RPMI8226 (cell line): ENCODE measurements at regions not wholly inside any gene's neighbourhood (a gene's known extent, or its start where the extent isn't known, plus 50 kb on each side); places are given as distances from the start of the nearest gene placed in this dataset.
"Not testable (repeated sequence)": the region's sequence is repeated elsewhere in the genome, so short reads cannot be mapped to it uniquely, and the experiment has no call there.

Experiments used
- DNase-seq: peaks from one replicate; pipeline ENCODE4 v3.0.0-alpha.2; 2015

DNA sequence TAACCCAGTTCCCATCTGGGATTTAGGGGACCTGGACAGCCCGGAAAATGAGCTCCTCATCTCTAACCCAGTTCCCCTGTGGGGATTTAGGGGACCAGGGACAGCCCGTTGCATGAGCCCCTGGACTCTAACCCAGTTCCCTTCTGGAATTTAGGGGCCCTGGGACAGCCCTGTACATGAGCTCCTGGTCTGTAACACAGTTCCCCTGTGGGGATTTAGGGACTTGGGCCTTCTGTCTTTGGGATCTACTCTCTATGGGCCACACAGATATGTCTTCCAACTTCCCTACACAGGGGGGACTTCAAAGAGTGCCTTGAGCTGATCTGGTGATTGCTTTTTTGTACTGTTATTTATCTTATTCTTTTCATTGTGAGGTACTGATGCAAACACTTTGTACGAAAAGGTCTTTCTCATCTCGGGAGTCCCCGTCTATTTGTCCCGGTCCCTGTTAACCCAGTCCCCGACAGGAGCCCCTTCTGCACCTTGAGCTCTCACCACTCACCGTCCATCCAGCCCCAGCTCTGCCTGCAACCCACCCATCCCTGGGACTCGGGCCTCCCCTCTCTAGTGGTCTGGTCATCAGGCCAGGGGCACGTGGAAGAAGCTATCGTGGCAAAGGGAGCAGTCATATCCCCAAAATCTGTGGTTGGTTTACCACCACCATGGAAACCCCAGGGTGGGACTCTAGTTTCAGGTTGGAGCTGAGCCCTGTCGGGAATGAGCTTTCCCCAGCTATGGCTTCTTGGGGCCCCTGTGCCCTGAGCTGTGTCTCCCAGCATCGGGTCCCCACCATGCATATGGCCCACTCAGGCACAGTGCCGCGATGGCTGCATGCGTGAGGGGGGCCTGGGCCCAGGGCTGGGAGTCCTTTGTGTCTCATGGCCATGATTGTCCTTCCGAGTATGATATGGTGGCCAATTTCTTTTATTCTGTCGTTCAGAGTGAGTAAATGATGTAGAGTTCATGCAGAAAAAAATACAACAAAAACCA, 270.4 kb upstream of the PLCXD1 start:
- DNase-seq = peak; percentile 2

DNA sequence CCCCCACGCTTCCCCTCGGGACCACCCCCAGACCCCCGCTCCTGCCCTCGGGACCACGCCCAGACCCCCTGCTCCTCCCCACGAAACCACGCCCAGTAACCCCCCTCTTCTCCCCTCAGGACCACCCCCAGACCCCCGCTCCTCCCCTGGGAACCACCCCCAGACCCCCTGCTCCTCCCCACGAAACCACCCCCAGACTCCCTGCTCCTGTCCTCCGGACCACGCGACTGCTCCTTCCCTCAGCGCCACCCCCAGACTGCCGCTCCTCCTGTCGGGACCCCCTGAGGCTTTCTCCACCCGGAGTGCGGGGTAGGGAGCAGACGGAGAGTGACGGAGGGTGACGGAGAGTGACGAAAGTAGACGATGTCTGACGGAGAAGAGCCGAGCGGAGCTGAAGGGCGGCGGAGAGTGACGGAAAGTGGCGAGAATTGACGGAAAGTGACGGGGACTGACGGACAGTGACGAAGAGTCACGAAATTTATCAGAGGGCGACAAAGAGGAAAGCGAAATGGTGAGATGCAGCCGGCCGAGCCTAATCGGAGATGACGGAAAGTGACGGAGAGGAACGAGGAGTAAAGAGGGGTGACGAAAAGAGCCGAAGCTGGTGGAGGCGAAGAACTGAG, 267.2 kb upstream of the PLCXD1 start:
- DNase-seq = peak; percentile 1

DNA sequence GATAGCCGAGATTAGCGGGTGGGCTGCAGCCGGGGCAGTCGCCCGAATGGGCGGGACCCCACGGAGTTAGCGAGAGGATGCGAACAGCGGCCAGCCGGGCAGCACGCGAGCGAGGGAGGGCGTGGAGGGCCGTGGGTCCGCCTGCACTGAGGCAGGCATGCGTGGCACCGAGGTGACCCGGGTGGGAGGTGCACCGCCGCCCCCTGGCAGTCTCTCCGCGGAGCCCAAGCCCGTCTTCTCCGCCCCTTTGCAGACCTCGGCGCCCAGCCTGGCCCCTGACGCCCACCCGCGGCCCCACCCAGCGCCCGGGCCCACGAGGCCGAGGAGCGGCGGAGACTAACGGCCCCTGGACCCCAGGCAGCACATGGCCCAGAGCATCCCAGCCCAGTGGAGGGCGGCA, 266.7 kb upstream of the PLCXD1 start:
- not testable (repeated sequence) for DNase-seq

DNA sequence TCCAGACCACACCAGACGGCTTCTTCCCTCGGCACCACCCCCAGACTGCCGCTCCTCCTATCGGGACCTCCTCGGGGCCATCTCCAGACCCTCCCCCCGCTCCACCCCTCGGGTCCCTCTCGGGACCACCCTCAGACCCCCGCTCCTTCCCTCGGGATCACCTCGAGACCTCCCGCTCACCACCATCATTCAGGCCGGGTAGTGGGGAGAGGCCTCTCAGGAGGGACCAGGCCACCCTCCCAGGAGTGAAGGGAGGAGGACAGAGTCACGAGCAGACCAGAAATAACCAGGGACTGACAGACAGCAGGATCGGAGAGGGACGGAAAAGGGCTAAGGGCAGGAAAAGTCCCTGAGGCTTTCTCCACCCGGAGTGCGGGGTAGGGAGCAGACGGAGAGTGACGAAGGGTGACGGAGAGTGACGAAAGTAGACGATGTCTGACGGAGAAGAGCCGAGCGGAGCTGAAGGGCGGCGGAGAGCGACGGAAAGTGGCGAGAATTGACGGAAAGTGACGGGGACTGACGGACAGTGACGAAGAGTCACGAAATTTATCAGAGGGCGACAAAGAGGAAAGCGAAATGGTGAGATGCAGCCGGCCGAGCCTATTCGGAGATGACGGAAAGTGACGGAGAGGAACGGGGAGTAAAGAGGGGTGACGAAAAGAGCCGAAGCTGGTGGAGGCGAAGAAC, 262.3 kb upstream of the PLCXD1 start:
- not testable (repeated sequence) for DNase-seq

DNA sequence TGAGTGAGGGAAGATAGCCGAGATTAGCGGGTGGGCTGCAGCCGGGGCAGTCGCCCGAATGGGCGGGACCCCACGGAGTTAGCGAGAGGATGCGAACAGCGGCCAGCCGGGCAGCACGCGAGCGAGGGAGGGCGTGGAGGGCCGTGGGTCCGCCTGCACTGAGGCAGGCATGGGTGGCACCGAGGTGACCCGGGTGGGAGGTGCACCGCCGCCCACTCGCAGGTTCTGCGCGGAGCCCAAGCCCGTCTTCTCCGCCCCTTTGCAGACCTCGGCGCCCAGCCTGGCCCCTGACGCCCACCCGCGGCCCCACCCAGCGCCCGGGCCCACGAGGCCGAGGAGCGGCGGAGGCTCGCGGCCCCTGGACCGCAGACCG, 261.7 kb upstream of the PLCXD1 start:
- not testable (repeated sequence) for DNase-seq

DNA sequence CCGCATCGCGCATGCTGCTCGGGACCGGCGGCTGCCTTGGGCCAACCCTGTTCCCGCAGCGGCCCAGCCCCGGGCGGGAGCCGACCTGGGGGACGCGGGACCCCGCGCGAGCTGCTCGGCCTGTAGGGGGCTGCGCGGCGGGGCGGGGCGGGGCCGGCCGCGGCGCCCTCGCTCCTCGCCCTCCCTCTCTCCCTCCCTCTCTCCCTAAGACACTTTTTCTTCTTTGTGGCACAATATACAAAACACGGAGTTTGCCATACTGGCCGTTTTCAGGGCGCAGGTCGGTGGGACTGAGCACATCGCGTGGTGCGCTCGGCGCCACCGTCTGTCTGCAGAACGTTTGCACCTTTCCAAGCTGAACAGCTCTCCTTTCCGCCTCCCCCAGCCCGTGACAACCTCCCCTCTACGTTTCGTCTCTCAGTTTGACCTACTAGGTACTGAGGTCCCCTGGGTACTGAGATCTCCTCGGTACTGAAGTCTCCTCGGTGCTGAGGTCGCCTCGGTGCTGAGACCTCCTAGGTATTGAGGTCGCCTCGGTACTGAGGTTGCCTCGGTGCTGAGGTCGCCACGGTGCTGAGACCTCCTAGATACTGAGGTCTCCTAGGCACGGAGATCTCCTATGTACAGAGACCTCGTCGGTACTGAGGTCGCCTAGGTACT, 261.1 kb upstream of the PLCXD1 start:
- DNase-seq = no peak

DNA sequence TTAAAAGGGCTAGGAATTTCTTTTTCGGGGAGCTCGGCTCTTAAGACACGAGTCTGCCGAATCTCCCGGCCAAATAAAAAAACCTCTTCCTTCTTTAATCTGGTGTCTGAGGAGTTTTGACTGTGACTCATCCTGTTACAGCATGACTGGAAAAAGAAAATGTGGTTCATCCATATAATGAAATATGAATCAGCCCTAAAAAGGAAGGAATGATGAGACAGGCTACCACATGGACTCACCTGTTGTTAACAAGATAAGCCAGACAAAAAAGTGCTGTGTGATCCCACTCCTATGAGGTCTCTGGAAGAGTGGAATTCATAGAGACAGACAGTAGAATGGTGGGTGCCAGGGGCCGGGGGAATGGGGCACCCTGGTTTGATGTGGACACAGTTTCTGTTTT, 257.0 kb upstream of the PLCXD1 start:
- not testable (repeated sequence) for DNase-seq
